NCI-H2196 treated with DMSO at 0.1 percent for 48 hours (cell line): ENCODE measurements at regions not wholly inside any gene's neighbourhood (a gene's known extent, or its start where the extent isn't known, plus 50 kb on each side); places are given as distances from the start of the nearest gene placed in this dataset.

ENCODE experiments used
- DNase-seq: peaks from one replicate; lab custom pipeline; 2025; ENCODE audit not compliant: unreplicated experiment; lab: John Stamatoyannopoulos, UW

- DNase-seq: no peak
These were observed 257.8 kb downstream of the COX7C start for GRCh38 chr5:86875539-86875938.

GRCh38 chr5:86878250-86878649, 260.5 kb downstream of the COX7C start:
- DNase-seq: no peak

- DNase-seq: no peak
These were observed 261.3 kb downstream of the COX7C start for GRCh38 chr5:86879086-86879485.

- DNase-seq: no peak
These were observed 262.6 kb downstream of the COX7C start for GRCh38 chr5:86880344-86880743.

- no peak for DNase-seq
These were observed 263.2 kb downstream of the COX7C start for GRCh38 chr5:86880785-86881492.

GRCh38 chr5:86881493-86882090, 263.9 kb downstream of the COX7C start:
- DNase-seq: no peak

- DNase-seq: no peak
These were observed 266.9 kb downstream of the COX7C start for GRCh38 chr5:86884608-86885007.

GRCh38 chr5:86885011-86885410, 267.3 kb downstream of the COX7C start:
- no peak for DNase-seq

- no peak for DNase-seq
These were observed 267.9 kb downstream of the COX7C start for GRCh38 chr5:86885489-86886230.

GRCh38 chr5:86890375-86890774, 272.6 kb downstream of the COX7C start:
- DNase-seq: no peak

GRCh38 chr5:86894056-86894455, 276.3 kb downstream of the COX7C start:
- DNase-seq: no peak

- DNase-seq: no peak
These were observed 279.2 kb downstream of the COX7C start for GRCh38 chr5:86896916-86897315.

GRCh38 chr5:86909418-86910295, 291.9 kb downstream of the COX7C start:
- DNase-seq: no peak

- DNase-seq: no peak
These were observed 299.4 kb downstream of the COX7C start for GRCh38 chr5:86917117-86917579.

- no peak for DNase-seq
These were observed 300.5 kb downstream of the COX7C start for GRCh38 chr5:86918246-86918645.

GRCh38 chr5:86926033-86926432, 308.3 kb downstream of the COX7C start:
- DNase-seq: no peak

- DNase-seq: no peak
These were observed 311.5 kb downstream of the COX7C start for GRCh38 chr5:86929123-86929766.

GRCh38 chr5:86951761-86952160, 315.9 kb upstream of the RASA1 start:
- DNase-seq: no peak

GRCh38 chr5:86964889-86965288, 302.8 kb upstream of the RASA1 start:
- no peak for DNase-seq

- no peak for DNase-seq
These were observed 299.4 kb upstream of the RASA1 start for GRCh38 chr5:86968301-86968753.

GRCh38 chr5:86970361-86970760, 297.3 kb upstream of the RASA1 start:
- DNase-seq: no peak
